ENCODE measurements at regions not wholly inside any gene's neighbourhood (a gene's known extent, or its start where the extent isn't known, plus 50 kb on each side); places are given as distances from the start of the nearest gene placed in this dataset.

- H3K9me3 ChIP-seq (ENCODE audit: control insufficient read depth in 2 of 3, insufficient read depth in 1 of 3, low read length in 3 of 3), result no peaks in the 10 kb centered on the region
- no peak for DNase-seq
- TF ChIP-seq CTCF (IDR thresholded peaks at IDR 0.05; ENCODE audit: borderline replicate concordance, extremely low read depth, insufficient read depth), result no peak
- H3K27ac ChIP-seq (ENCODE audit: low read depth in 2 of 2, low read length in 2 of 2), result no peak overlapping the region
- no peak overlapping the region for H3K9ac ChIP-seq (ENCODE audit: low read length in 3 of 3)
- FAIRE-seq, result no peak
- no peaks in the 10 kb centered on the region for H3K4me1 ChIP-seq (ENCODE audit: control insufficient read depth in 2 of 3, insufficient read depth in 2 of 3, low read depth in 1 of 3, low read length in 3 of 3)
- H3K4me3 ChIP-seq (ENCODE audit: low read length in 3 of 3), result no peak overlapping the region
- no peaks in the 10 kb centered on the region for H3K27me3 ChIP-seq (ENCODE audit: control insufficient read depth, insufficient read depth, low read length)
- intact Hi-C loops (cut with DNase I), result no loop called here
- H3K36me3 ChIP-seq (ENCODE audit: control insufficient read depth in 2 of 3, insufficient read depth in 3 of 3, low read length in 3 of 3), result no peaks in the 10 kb centered on the region
Observed at GRCh38 chr6:110548110-110548847, 71.9 kb upstream of the SLC22A16 start.

- H3K9me3 ChIP-seq (ENCODE audit: control insufficient read depth in 2 of 3, insufficient read depth in 1 of 3, low read length in 3 of 3), result no peaks in the 10 kb centered on the region
- no peak overlapping the region for H3K27ac ChIP-seq (ENCODE audit: low read depth in 2 of 2, low read length in 2 of 2)
- H3K27me3 ChIP-seq (ENCODE audit: control insufficient read depth, insufficient read depth, low read length), result no peaks in the 10 kb centered on the region
- intact Hi-C loops (cut with DNase I), result no loop called here
- DNase-seq (no peak), FAIRE-seq (no peak)
- TF ChIP-seq CTCF (IDR thresholded peaks at IDR 0.05; ENCODE audit: borderline replicate concordance, extremely low read depth, insufficient read depth), result no peak
- no peak overlapping the region for H3K4me3 ChIP-seq (ENCODE audit: low read length in 3 of 3)
- H3K4me1 ChIP-seq (ENCODE audit: control insufficient read depth in 2 of 3, insufficient read depth in 2 of 3, low read depth in 1 of 3, low read length in 3 of 3), result no peaks in the 10 kb centered on the region
- H3K36me3 ChIP-seq (ENCODE audit: control insufficient read depth in 2 of 3, insufficient read depth in 3 of 3, low read length in 3 of 3), result no peaks in the 10 kb centered on the region
- H3K9ac ChIP-seq (ENCODE audit: low read length in 3 of 3), result no peak overlapping the region
Observed at GRCh38 chr6:110547266-110547964, 71.0 kb upstream of the SLC22A16 start.

- FAIRE-seq (no peak), DNase-seq (no peak)
- no peak overlapping the region for H3K4me3 ChIP-seq (ENCODE audit: low read length in 3 of 3)
- H3K9me3 ChIP-seq (ENCODE audit: control insufficient read depth in 2 of 3, insufficient read depth in 1 of 3, low read length in 3 of 3), result no peaks in the 10 kb centered on the region
- H3K4me1 ChIP-seq (ENCODE audit: control insufficient read depth in 2 of 3, insufficient read depth in 2 of 3, low read depth in 1 of 3, low read length in 3 of 3), result no peaks in the 10 kb centered on the region
- no peak for TF ChIP-seq CTCF (IDR thresholded peaks at IDR 0.05; ENCODE audit: borderline replicate concordance, extremely low read depth, insufficient read depth)
- intact Hi-C loops (cut with DNase I), result no loop called here
- H3K9ac ChIP-seq (ENCODE audit: low read length in 3 of 3), result no peak overlapping the region
- H3K27ac ChIP-seq (ENCODE audit: low read depth in 2 of 2, low read length in 2 of 2), result no peak overlapping the region
- H3K27me3 ChIP-seq (ENCODE audit: control insufficient read depth, insufficient read depth, low read length), result no peaks in the 10 kb centered on the region
- no peaks in the 10 kb centered on the region for H3K36me3 ChIP-seq (ENCODE audit: control insufficient read depth in 2 of 3, insufficient read depth in 3 of 3, low read length in 3 of 3)
Observed at GRCh38 chr6:110545081-110545872, 68.9 kb upstream of the SLC22A16 start.

Measured in kidney (tissue), 13 donors.